GM15510 (cell line): ENCODE measurements at regions not wholly inside any gene's neighbourhood (a gene's known extent, or its start where the extent isn't known, plus 50 kb on each side); places are given as distances from the start of the nearest gene placed in this dataset.

Source experiments
- POLR2A ChIP-seq: IDR thresholded peaks from 3 replicates; pipeline ENCODE4 v1.6.1; 2011; ENCODE audit warnings: borderline replicate concordance; ENCODE audit not compliant: insufficient read length; ENCODE audit errors: extremely low read depth

DNA sequence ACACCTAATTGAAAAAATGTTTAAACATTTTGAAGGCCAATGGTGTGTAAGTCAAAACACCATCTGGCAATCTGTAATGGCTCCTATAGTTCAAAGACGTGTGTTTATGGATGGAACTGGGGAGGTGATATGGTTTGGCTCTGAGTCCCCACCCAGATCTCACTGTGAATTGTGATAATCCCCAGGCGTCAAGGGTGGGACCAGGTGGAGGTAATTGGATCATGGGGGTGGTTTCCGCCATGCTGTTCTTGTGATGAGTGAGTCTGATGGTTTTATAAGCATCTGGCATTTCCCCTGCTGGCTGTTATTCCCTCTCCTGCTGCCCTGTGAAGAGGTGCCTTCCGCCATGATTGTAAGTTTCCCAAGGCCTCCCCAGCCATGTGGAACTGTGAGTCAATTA is 52.2 kb downstream of the ADRA2C start:
- TF ChIP-seq POLR2A, result no peak

DNA sequence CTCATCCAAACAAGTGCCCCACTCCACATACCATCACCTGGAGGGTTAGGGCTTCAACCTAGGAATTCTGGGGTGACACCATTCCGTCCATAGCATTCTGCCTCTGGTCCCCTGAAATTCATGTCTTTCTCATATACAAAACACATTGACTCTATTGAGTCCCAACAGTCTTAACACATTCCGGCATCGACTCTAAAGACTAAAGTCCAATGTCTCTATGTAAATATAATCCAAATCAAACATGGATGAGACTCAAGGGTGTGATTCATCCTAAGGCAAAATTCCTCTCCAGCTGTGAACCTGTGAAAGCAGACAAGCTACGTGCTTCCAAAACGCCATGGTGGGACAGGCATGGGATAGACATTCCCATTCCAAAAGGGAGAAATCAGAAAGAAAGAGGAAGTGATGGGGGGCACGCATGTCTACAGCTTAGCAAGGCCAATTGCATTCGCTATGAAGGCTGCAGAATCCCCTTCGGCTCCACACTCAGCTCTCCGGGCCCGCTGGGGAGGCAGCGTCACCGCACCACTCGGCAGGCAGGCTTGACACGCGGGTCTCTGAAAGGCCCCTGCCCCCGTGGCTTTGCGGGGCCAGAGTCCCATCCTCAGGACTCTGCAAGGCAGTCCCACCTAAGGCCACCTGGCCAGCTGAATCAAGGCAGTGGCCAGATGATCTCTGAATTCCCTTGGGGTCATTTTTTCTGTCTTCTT is 53.2 kb downstream of the ADRA2C start:
- TF ChIP-seq POLR2A, result no peak

DNA sequence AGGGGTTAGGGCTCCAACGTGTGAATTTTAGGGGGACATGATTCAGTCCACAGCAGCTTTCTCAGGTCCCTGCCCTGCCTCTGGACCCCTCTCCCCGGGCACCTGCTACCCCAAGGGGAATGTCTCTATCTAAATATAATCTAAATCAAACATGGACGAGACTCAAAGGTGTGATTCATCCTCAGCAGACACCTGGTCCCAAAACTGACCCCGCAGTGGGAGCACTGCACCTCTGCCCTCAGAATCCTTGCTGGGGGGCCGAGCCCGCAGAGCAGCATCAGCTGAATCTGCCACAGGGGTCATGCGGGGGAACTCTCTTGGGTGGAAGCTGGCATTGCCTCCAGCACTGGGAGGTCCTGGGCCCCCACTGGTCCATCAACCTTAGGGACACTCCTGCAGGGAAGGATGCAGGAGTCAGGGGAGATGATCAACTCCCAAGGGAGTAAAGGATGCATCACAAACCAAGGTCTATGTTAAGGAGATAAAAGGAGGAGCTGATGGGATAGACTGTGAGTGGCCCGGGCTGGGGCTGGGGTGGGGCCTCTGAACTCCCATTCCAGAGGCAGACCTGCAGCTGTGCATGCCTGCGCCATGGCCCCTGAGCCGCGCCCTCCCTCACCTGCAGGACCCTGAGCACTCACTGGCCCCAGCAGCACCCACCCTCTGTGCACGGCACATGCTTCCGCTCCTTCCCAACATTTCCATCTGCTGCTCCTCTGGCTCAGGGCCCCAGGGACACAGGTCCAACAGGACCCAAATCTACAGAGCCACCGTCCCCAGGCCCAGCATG is 54.0 kb downstream of the ADRA2C start:
- no peak for TF ChIP-seq POLR2A

DNA sequence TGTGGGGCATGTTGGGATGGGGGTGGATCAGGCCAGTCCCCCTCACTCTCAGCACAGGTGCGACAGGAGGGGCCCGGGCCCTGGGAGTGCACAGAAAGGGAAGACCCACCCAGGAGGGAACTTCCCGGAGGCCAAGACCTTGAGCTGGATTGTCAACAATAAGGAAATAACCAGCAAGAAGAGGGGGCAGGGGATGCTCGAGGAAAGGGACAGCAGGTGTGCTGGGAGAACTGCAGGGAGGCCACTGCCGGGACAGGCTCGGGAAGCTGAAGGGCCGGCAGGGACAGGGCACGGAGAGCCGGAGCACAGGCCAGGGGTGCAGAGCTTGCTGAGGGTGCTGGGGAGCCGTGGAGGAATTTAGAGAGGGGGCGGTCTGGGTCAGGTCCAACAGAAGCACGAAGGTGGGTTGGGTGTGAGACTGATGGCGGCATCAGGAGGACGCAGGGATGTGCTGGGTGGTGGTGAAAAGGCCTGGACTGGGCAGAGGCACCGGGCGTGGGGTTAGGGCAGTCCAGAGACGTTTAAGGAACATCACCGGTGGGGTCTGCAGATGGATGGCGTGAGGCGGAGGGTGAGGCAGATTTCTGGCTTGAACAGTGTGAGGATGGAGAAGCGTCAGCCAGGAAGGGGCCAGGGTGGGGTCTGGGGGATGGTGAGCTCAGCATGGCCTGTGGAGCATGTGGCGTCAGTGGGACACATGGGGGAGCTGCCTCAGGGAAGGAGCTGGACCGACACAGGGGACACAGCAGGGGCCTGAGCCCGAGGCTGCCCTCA is 54.8 kb downstream of the ADRA2C start:
- no peak for TF ChIP-seq POLR2A

DNA sequence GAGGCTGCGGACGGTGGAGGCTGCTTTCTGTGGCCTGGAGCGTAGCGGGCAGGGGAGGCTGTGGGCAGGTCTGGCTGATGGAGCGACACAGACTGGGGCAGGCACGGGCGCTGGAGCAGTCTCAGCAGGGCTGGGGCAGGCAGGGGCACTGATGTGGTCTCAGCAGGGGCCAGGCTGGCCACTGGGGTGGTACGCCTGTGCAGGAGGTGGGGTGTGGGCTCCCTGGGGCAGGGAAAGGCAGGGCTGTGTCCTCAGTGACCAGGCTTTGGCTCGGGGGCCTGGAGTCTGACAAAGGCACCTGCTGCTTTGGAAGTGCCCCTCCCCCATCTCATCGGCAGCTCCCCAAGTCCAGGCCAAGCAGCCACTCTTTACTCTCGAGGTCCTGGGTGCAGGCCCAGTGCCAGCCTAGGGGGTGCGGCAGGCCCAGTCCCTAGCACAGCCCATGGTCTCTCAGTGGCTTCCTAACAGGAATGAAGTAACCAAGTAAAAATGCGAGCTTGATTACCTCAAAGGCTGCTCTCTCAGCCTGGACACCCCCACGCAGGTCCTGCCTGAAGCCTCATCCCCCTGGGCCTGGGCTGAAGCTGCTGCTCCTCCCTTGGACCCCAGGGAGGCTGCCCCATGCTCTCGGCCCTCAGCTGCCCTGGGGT is 55.5 kb downstream of the ADRA2C start:
- no peak for TF ChIP-seq POLR2A

DNA sequence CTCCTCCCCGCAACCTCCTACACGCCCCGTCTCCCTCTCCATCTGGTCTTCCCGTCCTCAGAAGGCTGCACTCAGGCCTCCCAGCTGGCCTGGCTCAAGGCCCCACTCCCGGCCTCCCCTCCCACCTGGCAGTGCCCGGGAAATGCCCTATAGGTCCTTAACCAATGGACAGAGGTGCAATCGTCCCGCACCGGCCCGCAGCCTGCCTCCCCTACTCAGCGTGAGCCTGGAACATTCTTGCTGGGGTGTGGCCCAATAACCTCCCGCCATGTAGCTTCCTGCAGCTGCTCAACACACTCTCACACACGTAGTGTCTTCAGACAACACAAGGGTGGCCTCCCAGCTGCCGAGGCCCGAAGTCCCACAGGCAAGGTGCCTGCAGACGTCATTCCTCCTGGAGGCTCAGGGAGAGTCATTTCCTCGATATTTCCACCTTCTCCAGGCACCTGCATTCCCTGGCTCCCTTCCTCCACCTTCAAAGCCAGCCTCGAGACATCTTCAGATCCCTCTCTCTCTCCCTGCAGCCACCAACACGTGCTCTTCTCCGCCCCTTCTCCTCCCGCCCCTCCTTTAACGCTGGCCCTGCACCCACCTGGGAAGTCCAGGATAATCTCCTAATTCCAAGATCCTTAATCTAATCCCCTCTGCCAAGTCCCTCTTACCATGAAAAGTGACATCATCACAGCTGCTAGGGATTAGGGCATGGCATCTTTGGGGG is 56.2 kb downstream of the ADRA2C start:
- TF ChIP-seq POLR2A, result no peak

DNA sequence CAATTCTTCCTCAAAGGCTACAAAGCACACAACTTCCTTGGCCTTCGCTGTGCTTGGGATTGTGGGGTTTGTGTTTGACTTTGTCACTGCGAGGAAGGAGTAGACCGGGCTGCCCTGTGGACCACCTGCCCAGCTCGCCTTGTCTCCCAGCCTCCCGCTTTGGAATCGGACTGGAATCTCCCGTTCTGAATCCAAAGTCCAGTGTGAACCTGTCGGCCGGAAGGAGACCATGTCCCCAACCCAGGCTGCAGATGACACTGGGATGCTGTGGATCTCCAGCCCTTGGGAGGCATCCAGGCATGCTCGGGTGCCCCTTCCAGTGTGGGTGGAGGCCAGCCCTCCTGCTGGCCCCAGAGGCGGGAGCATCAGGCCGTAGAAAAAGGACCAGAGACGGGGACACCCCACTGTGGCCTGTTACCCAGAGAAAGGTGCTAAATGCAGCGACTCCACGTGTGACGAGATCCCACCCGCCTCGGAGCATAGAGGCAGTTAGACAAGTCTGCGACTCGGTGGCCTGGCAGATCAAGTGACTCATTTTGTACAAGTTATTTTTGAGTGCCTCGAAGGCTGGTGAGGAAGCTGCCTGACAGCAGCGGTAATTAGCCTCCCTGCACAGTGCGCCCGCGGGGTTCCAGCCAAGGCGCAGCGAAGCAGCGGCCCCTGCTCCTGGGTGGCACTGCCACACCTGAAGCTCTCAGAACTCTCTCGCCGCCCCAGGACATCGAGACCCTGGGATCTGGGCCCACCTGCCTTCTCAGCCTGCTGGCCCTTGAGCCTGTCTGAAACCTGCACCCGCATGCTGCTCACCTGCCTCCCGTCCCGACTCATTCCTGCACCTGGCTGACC is 57.5 kb downstream of the ADRA2C start:
- no peak for TF ChIP-seq POLR2A

DNA sequence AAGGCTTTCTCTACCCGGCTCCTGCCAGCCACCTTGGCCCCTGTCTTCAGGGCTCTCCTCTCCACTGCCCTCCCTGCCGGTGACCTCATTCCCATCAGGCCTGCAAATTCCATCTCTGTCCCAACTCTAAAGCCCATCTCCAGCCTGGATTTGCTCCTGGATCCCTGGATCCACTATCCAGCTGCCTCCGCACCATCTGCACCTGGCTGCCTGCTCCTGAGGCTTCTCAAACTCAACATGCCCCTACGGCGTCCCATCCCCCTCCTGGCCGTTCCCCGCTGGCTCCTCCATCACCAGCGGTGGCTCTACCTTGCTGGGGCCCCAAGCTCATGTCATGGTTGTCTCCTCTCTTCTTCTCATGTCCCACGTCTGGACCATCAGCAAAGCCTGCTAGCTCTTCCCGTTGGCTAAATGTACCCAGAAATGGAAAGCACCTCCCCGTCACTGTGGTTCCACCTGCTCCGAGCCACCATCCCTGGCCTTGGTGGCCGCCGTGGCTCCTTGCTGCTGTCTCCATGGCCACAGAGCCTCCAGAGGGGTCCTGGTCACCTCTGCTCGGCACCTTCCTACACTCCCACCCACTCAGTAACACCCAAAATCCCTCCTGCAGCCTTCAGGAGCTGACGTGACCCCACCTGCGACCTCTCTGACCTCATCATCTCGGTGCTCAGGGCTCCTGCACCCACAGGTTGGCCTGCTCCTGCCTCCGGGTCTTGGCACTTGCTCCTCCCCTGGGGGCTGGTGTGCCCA is 58.5 kb downstream of the ADRA2C start:
- TF ChIP-seq POLR2A, result no peak

DNA sequence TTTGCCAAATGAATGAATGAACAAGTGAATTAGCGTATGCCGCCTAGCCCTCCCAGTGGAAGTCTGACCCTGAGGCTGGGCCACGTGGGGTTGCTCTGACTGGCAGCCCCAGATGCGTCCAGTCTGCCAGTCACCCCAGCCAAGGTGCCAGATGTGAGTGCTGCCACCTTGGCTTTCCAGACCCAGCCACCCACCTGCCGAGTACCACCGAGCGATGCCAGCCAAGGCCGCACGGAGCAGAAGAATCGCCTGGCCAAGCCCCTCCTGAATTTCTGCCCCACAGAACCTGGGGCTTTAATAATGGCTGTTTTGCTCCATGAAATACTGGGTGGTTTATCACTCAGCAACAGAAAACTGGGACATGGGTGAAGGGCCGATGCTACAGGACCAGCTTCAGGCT is 59.3 kb downstream of the ADRA2C start:
- no peak for TF ChIP-seq POLR2A

DNA sequence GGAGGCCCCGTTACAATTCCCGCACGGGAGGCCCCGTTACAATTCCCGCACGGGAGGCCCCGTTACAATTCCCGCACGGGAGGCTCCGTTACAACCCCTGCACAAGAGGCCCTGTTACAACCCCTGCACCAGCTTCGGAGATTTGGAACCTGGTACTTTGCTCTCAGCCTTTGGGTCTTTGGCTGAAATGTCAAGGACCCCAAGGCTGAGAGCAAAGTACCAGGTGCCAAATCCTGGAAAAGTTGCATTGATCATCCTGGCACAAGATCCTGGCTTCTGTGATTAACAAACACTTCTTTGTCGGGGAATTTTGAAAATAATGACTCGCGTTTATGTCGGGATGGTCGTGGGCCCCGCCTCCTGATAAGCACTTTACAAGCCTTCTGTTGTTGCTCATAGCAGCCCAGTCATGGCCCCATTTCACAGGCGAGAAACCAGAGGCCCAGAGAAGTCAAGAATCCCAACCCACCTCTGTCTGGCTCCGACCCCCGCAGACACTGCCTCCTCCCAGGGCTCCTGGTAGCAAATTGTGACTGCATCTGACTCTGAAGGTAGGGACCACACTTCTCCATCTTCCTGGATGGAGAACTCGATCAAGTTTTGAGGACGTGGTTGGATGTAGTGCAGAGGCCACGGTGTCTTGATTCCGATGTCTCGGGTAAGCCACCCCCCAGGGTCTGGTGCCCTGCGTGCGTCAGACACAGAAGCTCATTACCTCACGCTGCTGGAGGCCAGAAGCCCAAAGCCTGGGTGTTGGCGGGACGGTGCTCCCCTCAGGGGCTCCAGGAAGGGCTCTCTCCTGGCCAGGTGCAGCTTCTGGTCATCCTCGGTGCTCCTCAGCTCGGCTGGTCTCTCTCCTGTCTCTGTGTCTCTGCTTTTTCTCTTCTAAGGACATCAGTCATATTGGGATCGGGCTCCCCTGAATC is 60.3 kb downstream of the ADRA2C start:
- TF ChIP-seq POLR2A, result no peak

DNA sequence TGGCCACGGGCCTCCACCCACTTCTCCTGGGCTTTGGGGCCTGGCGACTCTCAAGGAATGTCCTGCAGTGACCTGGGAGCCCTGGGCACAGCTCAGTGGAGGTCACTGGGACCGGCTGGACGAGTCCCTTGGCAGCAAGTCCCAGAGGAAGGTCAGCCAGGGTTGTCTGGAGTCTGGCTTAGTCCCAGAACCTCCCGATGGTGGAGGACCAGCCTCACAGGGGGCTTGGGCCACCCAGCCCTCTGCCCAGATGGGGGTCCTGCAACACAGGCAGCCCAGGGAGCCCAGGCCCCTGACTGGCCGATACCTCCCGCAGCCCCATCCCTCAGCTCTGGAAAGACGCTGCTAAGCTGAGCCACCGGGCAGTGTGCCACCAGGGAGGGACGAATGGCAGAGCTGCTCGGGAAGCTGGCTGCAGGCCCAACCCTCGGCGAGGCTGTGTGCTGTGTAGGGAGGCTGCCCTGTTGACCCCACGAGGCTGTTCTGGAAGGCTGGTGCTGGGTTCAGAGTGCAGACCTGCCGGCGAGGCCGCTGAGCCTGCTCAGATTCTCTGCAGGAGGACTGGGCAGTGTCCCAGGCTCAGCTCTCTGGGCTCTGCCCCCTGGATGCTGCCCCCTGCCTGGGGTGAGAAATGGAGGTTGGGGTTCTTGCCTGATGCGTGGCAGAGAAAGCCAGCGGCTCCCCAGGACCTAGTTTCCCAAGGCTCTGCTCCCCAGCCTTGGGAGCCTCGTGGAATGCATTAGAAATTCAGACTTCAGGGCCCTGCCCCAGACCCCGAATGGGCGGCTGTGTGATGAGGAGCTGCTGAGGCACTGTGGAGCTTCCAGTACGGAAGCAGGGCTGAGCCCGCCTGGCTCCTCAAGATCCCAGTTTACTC is 61.7 kb downstream of the ADRA2C start:
- no peak for TF ChIP-seq POLR2A
